T-helper 1 cell treated with Interleukin-12 subunit alpha and Interleukin-12 subunit beta and Interleukin-4 antibody, amounts not matched to agents 30 μg/mL and 1 μg/mL, for 36 hours (primary cell): ENCODE measurements at regions not wholly inside any gene's neighbourhood (a gene's known extent, or its start where the extent isn't known, plus 50 kb on each side); places are given as distances from the start of the nearest gene placed in this dataset.

Experiments
- H3K27ac Mint-ChIP-seq: one replicate; pipeline ENCODE4 v1.8.0; 2021; ENCODE audit warnings: mild to moderate bottlenecking, mixed read lengths
- H3K27me3 Mint-ChIP-seq: one replicate; pipeline ENCODE4 v1.8.0; 2021; ENCODE audit warnings: low read depth, mixed read lengths
- H3K36me3 Mint-ChIP-seq: one replicate; pipeline ENCODE4 v1.8.0; 2021; ENCODE audit warnings: low read depth, mixed read lengths
- H3K4me1 Mint-ChIP-seq: one replicate; pipeline ENCODE4 v1.8.0; 2021; ENCODE audit warnings: low read depth, mixed read lengths
- H3K4me3 Mint-ChIP-seq: one replicate; pipeline ENCODE4 v1.8.0; 2021; ENCODE audit warnings: mild to moderate bottlenecking, moderate library complexity, mixed read lengths
- H3K9me3 Mint-ChIP-seq: one replicate; pipeline ENCODE4 v1.8.0; 2021; ENCODE audit warnings: mixed read lengths

GRCh38 chr21:28431022-28431421 is 561.7 kb downstream of the LTN1 start:
- Mint-ChIP-seq H3K27ac (no peak overlapping the region), H3K27me3 (peaks cover 5% of the 10 kb centered on the region), H3K36me3 (no peaks in the 10 kb centered on the region), H3K9me3 (no peaks in the 10 kb centered on the region), H3K4me1 (no peaks in the 10 kb centered on the region), H3K4me3 (no peak overlapping the region)

DNA sequence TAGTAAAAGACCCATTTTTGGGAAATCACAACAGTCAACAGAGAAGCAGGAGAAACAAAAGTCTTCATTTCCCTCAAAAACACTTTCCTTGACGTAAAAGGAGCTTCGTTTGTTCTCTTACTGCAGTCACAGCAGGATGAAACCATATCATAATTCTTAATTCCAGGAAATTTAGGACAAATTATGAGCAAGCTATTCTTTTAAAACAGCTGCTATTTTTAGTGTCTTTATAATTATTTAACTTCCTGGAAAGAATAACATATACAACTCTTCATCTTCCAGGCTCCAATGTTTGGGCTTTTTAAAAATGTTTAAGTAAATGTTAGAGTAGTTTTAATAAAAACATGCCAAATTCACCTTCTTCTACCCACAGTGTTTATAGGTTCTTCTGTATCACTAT is 563.5 kb downstream of the LTN1 start:
- H3K9me3 Mint-ChIP-seq, result no peaks in the 10 kb centered on the region
- H3K4me1 Mint-ChIP-seq, result no peaks in the 10 kb centered on the region
- H3K36me3 Mint-ChIP-seq, result no peaks in the 10 kb centered on the region
- H3K4me3 Mint-ChIP-seq, result no peak overlapping the region
- no peaks in the 10 kb centered on the region for H3K27me3 Mint-ChIP-seq
- H3K27ac Mint-ChIP-seq, result no peak overlapping the region

GRCh38 chr21:28427394-28428022 is 565.2 kb downstream of the LTN1 start:
- H3K9me3 Mint-ChIP-seq, result no peaks in the 10 kb centered on the region
- H3K36me3 Mint-ChIP-seq, result no peaks in the 10 kb centered on the region
- H3K27ac Mint-ChIP-seq, result no peak overlapping the region
- H3K4me3 Mint-ChIP-seq, result no peak overlapping the region
- no peaks in the 10 kb centered on the region for H3K27me3 Mint-ChIP-seq
- no peaks in the 10 kb centered on the region for H3K4me1 Mint-ChIP-seq

DNA sequence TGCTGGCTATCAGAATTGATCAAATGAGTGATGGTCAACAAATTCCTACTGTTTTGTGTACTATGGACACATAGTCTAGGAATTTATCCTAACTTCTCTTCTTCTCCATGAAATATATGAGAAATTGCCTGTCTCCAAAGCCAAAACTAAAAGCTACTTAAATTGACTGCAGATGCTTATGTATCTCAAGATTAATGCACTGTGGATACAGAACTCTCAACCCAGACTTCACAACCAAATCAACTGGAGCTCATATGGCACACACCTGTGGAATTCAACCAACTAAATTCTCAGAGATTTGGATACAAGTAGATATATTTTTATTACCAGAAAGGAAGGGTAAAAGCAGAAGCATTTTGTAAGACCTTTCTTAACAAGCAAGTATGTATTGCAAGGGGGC is 566.1 kb downstream of the LTN1 start:
- H3K36me3 Mint-ChIP-seq, result no peaks in the 10 kb centered on the region
- no peaks in the 10 kb centered on the region for H3K4me1 Mint-ChIP-seq
- no peak overlapping the region for H3K27ac Mint-ChIP-seq
- no peak overlapping the region for H3K4me3 Mint-ChIP-seq
- no peaks in the 10 kb centered on the region for H3K27me3 Mint-ChIP-seq
- H3K9me3 Mint-ChIP-seq, result no peaks in the 10 kb centered on the region

DNA sequence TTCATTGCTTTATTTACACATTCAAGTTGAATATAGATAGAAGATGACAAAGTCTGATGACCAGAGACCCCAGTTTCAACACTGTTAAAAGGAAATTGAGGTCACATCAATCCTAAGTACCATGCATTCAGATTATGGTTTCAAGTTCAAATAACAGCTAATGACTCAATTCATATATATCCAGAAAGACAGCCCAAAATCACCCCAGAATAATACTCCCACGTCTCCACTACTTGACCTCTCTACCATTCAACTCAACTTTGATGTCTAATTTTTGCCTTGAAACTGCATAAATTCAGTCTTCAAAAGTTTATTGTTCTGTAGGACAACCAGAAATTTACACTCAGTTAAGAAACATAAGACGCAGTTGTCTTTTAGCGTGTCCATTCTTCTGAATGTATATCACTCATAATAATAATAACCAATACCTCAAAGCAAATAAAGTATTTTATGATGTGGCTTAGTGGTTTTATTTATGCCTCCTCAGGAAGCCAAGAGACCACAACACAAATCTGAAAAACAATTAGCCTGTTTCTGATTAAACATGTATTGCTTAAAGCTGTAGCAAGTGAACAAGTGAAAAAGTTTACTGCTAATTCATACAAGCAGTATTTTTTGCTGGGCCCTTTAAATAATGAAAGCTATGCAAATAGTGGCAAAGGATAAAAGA is 569.0 kb downstream of the LTN1 start:
- Mint-ChIP-seq H3K9me3 (no peaks in the 10 kb centered on the region), H3K27me3 (no peaks in the 10 kb centered on the region), H3K36me3 (no peaks in the 10 kb centered on the region), H3K27ac (no peak overlapping the region), H3K4me1 (no peaks in the 10 kb centered on the region), H3K4me3 (no peak overlapping the region)

- no peaks in the 10 kb centered on the region for H3K36me3 Mint-ChIP-seq
- H3K4me1 Mint-ChIP-seq, result no peaks in the 10 kb centered on the region
- no peaks in the 10 kb centered on the region for H3K27me3 Mint-ChIP-seq
- H3K9me3 Mint-ChIP-seq, result no peaks in the 10 kb centered on the region
- H3K27ac Mint-ChIP-seq, result no peak overlapping the region
- H3K4me3 Mint-ChIP-seq, result no peak overlapping the region
These were observed 570.8 kb downstream of the LTN1 start for GRCh38 chr21:28421716-28422524.

- no peak overlapping the region for H3K27ac Mint-ChIP-seq
- no peak overlapping the region for H3K4me3 Mint-ChIP-seq
- H3K4me1 Mint-ChIP-seq, result no peaks in the 10 kb centered on the region
- no peaks in the 10 kb centered on the region for H3K9me3 Mint-ChIP-seq
- H3K36me3 Mint-ChIP-seq, result no peaks in the 10 kb centered on the region
- no peaks in the 10 kb centered on the region for H3K27me3 Mint-ChIP-seq
These were observed 572.9 kb downstream of the LTN1 start for GRCh38 chr21:28419811-28420210.

DNA sequence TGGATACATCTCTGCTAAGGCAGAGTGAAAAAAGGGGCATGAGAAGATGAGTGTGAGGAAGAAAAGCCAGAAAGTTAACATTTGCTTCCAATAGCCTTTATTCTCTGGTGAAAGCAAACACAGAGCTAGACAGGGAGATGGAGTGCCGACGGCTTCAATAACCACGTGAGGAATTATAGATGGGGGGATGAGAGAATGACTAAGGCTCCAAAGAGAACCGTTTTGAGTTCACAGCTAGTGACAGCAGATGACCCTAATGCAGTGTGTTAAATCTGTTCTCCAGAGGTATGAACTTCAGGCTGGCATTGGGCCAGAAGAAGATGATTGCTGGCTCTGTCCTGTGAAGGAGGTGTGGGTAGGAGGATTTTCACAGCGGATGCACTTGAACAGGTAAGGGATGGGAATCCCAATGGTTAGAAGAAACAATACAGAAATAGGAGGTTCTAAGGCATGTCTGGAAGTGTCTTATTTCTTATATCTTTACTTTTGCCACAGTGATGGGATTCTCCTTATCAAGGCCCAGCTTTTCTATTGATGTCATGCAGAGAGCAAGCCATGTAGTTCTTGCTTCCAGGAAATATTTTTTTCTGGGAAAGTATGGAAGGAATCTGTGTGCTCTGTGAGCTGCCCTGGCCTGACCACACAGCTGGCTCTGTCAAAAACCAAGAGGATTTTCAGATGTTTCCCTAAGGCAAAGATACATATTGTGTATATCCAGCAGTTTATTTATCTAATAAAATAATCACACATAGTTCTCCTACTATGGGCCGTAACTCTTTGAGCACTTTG is 573.8 kb downstream of the LTN1 start:
- no peak overlapping the region for H3K27ac Mint-ChIP-seq
- H3K4me3 Mint-ChIP-seq, result no peak overlapping the region
- no peaks in the 10 kb centered on the region for H3K9me3 Mint-ChIP-seq
- no peaks in the 10 kb centered on the region for H3K36me3 Mint-ChIP-seq
- no peaks in the 10 kb centered on the region for H3K4me1 Mint-ChIP-seq
- H3K27me3 Mint-ChIP-seq, result no peaks in the 10 kb centered on the region

- Mint-ChIP-seq H3K4me1 (no peaks in the 10 kb centered on the region), H3K9me3 (no peaks in the 10 kb centered on the region), H3K27ac (no peak overlapping the region), H3K36me3 (no peaks in the 10 kb centered on the region), H3K27me3 (no peaks in the 10 kb centered on the region), H3K4me3 (no peak overlapping the region)
These were observed 582.4 kb downstream of the LTN1 start for GRCh38 chr21:28410256-28410655.

GRCh38 chr21:28402616-28402989 is 590.1 kb downstream of the LTN1 start:
- Mint-ChIP-seq H3K4me1 (no peaks in the 10 kb centered on the region), H3K36me3 (no peaks in the 10 kb centered on the region)

GRCh38 chr21:28397040-28397439 is 595.6 kb downstream of the LTN1 start:
- H3K36me3 Mint-ChIP-seq, result no peaks in the 10 kb centered on the region
- no peaks in the 10 kb centered on the region for H3K27me3 Mint-ChIP-seq
- no peak overlapping the region for H3K4me3 Mint-ChIP-seq
- no peak overlapping the region for H3K27ac Mint-ChIP-seq
- peaks cover 9% of the 10 kb centered on the region for H3K9me3 Mint-ChIP-seq
- H3K4me1 Mint-ChIP-seq, result no peaks in the 10 kb centered on the region

More at GRCh38 chr21:28402616-28402989, 590.1 kb downstream of the LTN1 start:
- no peaks in the 10 kb centered on the region for H3K27me3 Mint-ChIP-seq
- no peak overlapping the region for H3K4me3 Mint-ChIP-seq
- no peak overlapping the region for H3K27ac Mint-ChIP-seq
- H3K9me3 Mint-ChIP-seq, result peaks cover 4% of the 10 kb centered on the region

- H3K4me3 Mint-ChIP-seq, result no peak overlapping the region
- H3K9me3 Mint-ChIP-seq, result peaks cover 9% of the 10 kb centered on the region
- H3K27me3 Mint-ChIP-seq, result no peaks in the 10 kb centered on the region
- no peaks in the 10 kb centered on the region for H3K36me3 Mint-ChIP-seq
- H3K27ac Mint-ChIP-seq, result no peak overlapping the region
- no peaks in the 10 kb centered on the region for H3K4me1 Mint-ChIP-seq
These were observed 596.3 kb downstream of the LTN1 start for GRCh38 chr21:28396421-28396820.

DNA sequence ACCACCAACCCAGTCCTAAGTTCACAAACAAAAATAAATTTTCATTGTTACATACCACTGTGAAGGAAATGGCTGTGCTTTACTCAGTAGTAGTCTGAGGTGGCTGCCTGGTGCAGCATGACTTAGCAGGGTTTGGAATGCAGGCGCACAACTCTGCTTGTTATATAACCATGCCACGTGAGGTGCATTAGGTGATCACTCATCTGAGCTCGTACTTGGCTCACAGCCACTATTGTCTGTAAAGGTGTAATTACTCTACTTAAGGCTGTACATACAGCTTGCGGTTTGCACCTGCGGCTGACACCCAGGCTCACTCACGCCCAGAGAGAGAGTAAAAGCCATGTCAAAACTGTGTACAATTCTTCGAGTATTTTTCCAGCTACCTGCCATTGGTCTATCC is 599.4 kb downstream of the LTN1 start:
- no peaks in the 10 kb centered on the region for H3K36me3 Mint-ChIP-seq
- no peaks in the 10 kb centered on the region for H3K27me3 Mint-ChIP-seq

DNA sequence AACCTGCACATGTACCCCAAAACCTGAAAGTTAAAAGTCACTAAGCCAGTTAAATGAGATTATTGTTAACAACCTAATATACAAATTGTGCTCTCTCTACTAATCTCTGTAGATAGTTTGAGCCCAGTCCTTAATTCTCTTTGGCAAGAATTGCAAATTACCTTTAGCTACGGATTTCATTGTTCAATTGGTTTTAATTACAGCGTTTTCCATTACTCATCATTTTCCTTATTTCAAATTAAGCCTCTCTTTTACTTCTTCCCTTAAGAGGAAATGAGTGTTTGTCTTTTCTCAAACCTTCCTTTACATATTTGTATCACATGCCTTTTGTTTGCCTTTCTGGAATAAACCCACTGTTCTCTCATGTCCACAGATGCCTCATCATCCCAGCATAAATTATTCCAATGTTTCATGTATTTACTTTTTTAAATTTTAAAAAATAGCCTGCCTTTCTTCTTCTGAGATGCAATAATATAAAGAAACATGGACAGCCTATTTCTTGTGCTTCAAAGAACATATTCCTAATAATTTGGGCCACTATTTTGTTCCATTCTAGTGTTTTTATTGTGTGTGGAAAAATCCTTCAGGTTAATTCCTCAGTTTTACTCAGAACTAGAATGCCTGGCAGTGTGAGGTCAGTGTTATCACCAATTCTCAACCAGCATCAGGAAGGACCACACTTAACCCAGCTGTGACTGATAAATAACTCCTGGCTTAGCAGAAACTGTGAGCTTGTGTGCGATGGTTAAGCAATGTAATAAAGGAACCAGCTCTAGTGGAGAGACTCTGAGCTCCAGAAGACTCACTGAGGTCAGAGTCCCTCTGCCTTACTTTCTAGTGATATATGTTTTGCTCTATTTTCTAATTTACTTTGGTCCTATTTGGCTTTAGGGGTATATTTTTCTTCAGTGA is 600.5 kb downstream of the LTN1 start:
- Mint-ChIP-seq H3K4me3 (no peak overlapping the region), H3K27me3 (no peaks in the 10 kb centered on the region), H3K27ac (no peak overlapping the region), H3K36me3 (no peaks in the 10 kb centered on the region), H3K4me1 (no peaks in the 10 kb centered on the region), H3K9me3 (peaks cover 6% of the 10 kb centered on the region)

More for the DNA sequence above, 599.4 kb downstream of the LTN1 start:
- H3K4me1 Mint-ChIP-seq, result no peaks in the 10 kb centered on the region
- no peak overlapping the region for H3K27ac Mint-ChIP-seq
- peaks cover 6% of the 10 kb centered on the region for H3K9me3 Mint-ChIP-seq
- no peak overlapping the region for H3K4me3 Mint-ChIP-seq
